CD4-positive, alpha-beta T cell treated with Interleukin-6 at 100 ng/mL for 8 hours (primary cell): ENCODE measurements at regions not wholly inside any gene's neighbourhood (a gene's known extent, or its start where the extent isn't known, plus 50 kb on each side); places are given as distances from the start of the nearest gene placed in this dataset.
"Not testable (repeated sequence)": the region's sequence is repeated elsewhere in the genome, so short reads cannot be mapped to it uniquely, and the experiment has no call there.

Source experiments
- DNase-seq: peaks from one replicate; pipeline ENCODE4 v3.0.0-alpha.2; 2020; ENCODE audit warnings: mixed read lengths, low spot score

- no peak for DNase-seq
Observed at GRCh38 chr20:51185861-51186260, 163.0 kb upstream of the KCNG1 start.

DNA sequence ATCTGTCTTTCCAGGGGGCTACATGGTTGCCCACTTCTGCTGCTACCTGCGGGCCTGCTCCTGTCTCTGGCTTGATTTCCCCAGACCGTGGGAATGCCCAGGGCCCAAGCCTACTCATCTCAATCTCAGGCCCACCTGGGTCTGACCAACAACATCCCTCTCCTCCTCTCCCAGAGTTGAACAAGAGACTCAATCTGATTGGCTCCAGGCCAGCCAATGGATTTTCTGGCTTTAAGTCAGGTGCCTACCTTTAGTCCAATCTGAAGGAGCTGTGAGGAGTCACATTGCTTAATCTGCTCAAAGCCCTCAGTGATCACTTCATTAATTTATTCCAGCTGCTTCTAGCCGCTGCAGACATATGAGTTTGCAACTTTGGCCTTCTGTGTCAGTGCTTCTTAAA, 162.4 kb upstream of the KCNG1 start:
- no peak for DNase-seq

GRCh38 chr20:51184289-51184688, 161.4 kb upstream of the KCNG1 start:
- no peak for DNase-seq

- DNase-seq = no peak
Observed at GRCh38 chr20:51183451-51183850, 160.5 kb upstream of the KCNG1 start.

GRCh38 chr20:51182571-51182970, 159.7 kb upstream of the KCNG1 start:
- DNase-seq = no peak

GRCh38 chr20:51178153-51178552, 155.2 kb upstream of the KCNG1 start:
- DNase-seq = no peak

DNA sequence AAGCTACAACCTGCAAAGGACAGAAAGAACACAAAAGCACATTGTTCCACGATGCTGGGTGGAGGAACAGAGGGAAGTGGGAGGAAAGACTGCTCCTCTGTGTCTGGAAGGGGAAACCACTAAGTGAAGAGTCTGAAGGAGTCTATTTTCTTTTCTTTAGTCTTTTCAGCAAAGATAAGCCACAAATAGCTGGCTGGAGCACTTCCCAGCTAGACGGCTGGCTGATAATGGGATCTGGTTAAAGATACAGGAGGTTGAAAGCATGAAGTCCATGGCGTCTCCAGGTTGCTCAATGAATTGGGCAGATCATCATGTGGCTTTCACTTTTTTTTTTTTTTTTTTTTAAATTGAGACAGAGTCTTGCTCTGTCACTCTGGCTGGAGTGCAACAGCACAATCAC, 154.0 kb upstream of the KCNG1 start:
- DNase-seq = no peak

GRCh38 chr20:51176446-51176845, 153.5 kb upstream of the KCNG1 start:
- no peak for DNase-seq

GRCh38 chr20:51175724-51176123, 152.8 kb upstream of the KCNG1 start:
- no peak for DNase-seq

GRCh38 chr20:51175156-51175555, 152.2 kb upstream of the KCNG1 start:
- no peak for DNase-seq

GRCh38 chr20:51174536-51174935, 151.6 kb upstream of the KCNG1 start:
- DNase-seq = no peak

- DNase-seq = no peak
Observed at GRCh38 chr20:51172558-51173428, 149.9 kb upstream of the KCNG1 start.

GRCh38 chr20:51171141-51171540, 148.2 kb upstream of the KCNG1 start:
- no peak for DNase-seq

DNA sequence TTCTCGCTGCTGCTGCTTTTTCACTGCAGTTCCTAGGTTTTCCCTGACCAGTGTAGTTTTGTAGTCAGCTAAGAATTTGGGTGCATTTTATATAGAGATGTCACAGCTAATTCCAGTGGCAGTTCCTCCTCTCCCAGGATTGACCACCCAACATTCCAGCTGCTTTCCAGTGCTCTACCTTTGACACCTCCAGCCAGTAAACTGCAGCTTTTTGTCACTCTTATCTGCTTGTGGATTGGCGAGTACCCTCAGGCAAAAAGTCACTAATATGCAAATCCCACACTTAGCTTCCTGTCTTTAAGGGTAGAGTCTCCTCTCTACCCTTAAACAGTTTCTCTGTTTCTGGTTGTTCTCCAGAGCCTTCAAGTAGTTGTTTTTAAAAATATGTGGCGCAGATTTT, 146.9 kb upstream of the KCNG1 start:
- no peak for DNase-seq

DNA sequence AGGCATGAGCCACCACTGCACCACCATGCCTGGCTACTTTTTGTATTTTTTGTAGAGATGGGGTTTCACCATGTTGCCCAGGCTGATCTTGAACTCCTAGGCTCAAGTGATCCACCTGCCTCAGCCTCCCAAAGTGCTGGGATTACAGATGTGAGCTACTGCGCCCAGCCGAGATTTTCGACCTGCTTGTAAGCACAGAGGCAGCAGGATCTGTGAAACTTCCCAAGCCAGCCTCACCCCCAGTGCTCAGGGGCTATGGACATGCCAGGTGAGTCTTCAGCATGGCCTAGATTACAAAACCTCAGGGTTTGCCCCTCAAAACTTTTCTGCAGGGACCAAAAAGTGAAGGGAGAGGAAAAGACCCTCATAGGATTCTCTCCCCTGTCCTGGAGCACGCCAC, 145.0 kb upstream of the KCNG1 start:
- DNase-seq = not testable (repeated sequence)

DNA sequence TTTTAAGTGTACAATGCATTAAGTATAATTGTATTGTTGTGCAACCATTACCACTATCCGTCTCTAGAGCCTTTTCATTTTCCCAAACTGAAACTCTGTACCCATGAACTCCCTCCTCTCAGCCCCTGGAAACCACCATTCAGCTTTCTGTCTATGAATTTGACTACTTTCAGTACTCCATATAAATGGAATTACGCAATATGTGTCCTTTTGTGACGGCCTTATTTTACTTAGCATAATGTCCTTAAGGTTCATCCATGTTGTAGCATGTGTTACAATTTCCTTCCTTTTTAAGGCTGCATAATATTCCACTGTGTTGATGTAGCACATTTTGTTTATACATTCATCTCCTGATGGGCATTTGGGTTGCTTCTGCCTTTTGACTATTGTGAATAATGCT, 143.6 kb upstream of the KCNG1 start:
- DNase-seq = no peak

DNA sequence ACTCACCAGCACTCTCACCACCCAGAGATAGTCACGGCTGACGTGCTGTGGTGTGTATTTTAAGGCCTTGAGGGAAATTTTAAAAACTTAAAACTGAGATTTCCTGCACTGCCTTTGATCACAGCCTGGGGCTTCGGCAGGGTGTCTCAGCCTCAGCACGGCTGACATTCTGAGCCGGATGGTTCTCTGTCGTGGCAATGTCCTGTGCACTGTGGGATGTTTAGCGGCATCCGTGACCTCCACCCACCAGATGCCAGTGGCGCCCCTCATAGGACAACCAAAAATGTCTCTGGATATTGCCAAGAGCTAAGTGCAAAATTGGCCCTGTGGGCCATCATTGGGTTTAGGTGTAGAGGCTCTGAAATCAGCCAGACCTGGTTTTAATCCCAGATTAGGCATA, 142.2 kb upstream of the KCNG1 start:
- DNase-seq = no peak

GRCh38 chr20:51164731-51165130, 141.8 kb upstream of the KCNG1 start:
- DNase-seq = no peak

- DNase-seq = no peak
Observed at GRCh38 chr20:51163996-51164600, 141.2 kb upstream of the KCNG1 start.

DNA sequence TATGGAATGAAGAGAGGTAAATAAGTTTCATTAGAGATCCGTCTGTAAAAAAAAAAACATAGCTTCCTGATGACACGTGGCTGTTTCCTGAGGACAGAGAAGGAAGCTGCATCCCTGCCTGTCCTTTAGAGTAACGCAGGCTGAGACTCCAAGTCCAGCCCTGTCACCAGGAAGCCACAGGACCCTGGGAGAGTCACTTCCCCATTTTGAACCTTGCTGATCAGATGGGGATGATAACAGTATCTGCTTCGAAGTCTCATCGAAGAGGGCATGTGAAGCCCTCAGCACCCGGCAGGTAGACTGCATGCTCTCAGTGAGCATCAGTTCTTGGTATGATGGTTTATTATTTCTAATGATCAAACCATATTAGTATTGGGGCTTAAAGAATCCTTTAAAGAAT, 139.1 kb upstream of the KCNG1 start:
- no peak for DNase-seq

GRCh38 chr20:51160821-51161220, 137.9 kb upstream of the KCNG1 start:
- DNase-seq = no peak

- DNase-seq = no peak
Observed at GRCh38 chr20:51159981-51160380, 137.1 kb upstream of the KCNG1 start.

DNA sequence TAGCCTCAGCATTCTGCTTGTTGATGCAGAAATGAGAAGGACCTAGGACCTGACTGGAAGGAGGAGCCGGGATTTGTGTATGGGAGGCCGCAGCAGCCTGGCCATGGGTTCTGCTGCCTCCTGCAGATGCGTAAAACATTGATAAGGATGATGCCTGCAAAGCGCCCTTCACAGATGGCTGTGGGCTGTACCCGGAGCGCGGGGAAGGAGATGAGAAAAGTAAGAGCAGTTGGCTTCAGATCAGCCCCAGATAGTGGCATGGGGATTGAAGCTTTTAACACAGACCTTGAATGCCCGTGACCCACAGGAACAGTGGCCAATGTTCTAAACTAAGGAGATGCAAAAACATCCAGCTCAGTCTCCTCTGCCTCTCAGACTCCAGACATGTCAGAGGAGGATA, 136.4 kb upstream of the KCNG1 start:
- DNase-seq = no peak

DNA sequence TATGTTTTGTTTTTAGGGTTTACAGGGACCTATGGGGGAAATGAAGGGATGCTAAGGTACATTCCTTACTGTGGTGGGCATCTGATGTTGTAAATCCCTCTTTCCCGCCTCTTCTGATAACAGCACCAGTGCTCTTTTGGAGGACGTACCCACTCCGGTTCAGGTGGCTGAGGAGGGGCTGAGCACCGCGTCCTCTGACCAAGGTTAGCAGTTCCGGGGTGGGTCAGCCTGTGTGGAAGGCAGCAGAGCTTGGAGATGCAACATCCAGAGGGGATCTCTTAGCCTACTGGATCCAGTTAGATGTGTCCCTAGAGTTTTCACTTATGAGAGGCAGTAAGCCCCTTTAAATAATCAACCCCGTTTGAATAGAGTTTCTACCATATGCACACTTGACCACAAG, 135.3 kb upstream of the KCNG1 start:
- no peak for DNase-seq
